ENCODE measurements at regions not wholly inside any gene's neighbourhood (a gene's known extent, or its start where the extent isn't known, plus 50 kb on each side); places are given as distances from the start of the nearest gene placed in this dataset.

- TF ChIP-seq POLR2A (IDR thresholded peaks at IDR 0.05; ENCODE audit: borderline replicate concordance, extremely low read depth, insufficient read depth, insufficient read length) (no peak), SRF (IDR thresholded peaks at IDR 0.05; ENCODE audit: low read depth) (no peak), FOSL1 (IDR thresholded peaks at IDR 0.05; ENCODE audit: low read depth) (no peak), ATF3 (IDR thresholded peaks at IDR 0.05) (no peak), ZBTB33 (IDR thresholded peaks at IDR 0.05; ENCODE audit: extremely low read depth, insufficient replicate concordance, low read length) (no peak), TCF7L2 (IDR thresholded peaks at IDR 0.05; ENCODE audit: borderline replicate concordance, extremely low read depth, insufficient read depth, insufficient read length) (no peak), ZFX (IDR thresholded peaks at IDR 0.05) (no peak), EZH2phosphoT487 (IDR thresholded peaks at IDR 0.05; ENCODE audit: borderline replicate concordance) (no peak), YY1 (IDR thresholded peaks at IDR 0.05; ENCODE audit: extremely low read depth, insufficient replicate concordance, low read depth, low read length) (no peak), CBX3 (IDR thresholded peaks at IDR 0.05; ENCODE audit: low read depth) (no peak), POLR2AphosphoS5 (IDR thresholded peaks at IDR 0.05; ENCODE audit: low read depth, low read length) (no peak), EZH2 (IDR thresholded peaks at IDR 0.05) (no peak), ELF1 (IDR thresholded peaks at IDR 0.05; ENCODE audit: borderline replicate concordance, low read depth) (no peak), ZNF274 (IDR thresholded peaks at IDR 0.05; ENCODE audit: low read depth, low read length) (no peak), CTCF (IDR thresholded peaks at IDR 0.05 in 2 of 3, conservative IDR thresholded peaks at IDR 0.05 in 1 of 3; ENCODE audit: borderline replicate concordance in 1 of 3, insufficient read depth in 1 of 3, low read depth in 2 of 3, low read length in 2 of 3) (no peak)
- no peak for DNase-seq (ENCODE audit: low read depth, low spot score)
- Histone ChIP-seq H3K27me3 (ENCODE audit: insufficient read depth, low read length) (no peaks in the 10 kb centered on the region), H3K4me1 (ENCODE audit: control insufficient read depth in 1 of 2, insufficient read depth in 2 of 2, low read length in 2 of 2) (peaks cover 0 to 6% of the 10 kb centered on the region in 2 experiments; a peak in 1 of 4 replicates), H3K9me3 (ENCODE audit: control insufficient read depth in 1 of 2, insufficient read depth in 1 of 2, low read depth in 1 of 2, low read length in 2 of 2) (no peaks in the 10 kb centered on the region), H3K9me2 (ENCODE audit: insufficient read depth) (no peaks in the 10 kb centered on the region), H3K36me3 (ENCODE audit: control insufficient read depth in 1 of 2, insufficient read depth in 2 of 2, low read length in 2 of 2) (no peaks in the 10 kb centered on the region), H3K27ac (ENCODE audit: low read depth, low read length) (no peak overlapping the region), H3K79me2 (ENCODE audit: insufficient read depth, low read length) (no peaks in the 10 kb centered on the region), H2AFZ (ENCODE audit: low read depth, low read length, poor library complexity, severe bottlenecking) (no peak overlapping the region), H4K20me1 (ENCODE audit: insufficient read depth) (no peaks in the 10 kb centered on the region), H3K4me2 (ENCODE audit: low read length) (no peak overlapping the region), H3K4me3 (replicated peaks in 1 of 2; ENCODE audit: low read depth in 1 of 2, low read length in 2 of 2) (no peak overlapping the region), H3K9ac (ENCODE audit: low read length) (no peak overlapping the region)
- intact Hi-C loops (cut with micrococcal nuclease), result no loop called here
- no peak for ATAC-seq
- no TSS peak for BruUV-seq (replicated peaks)
- ChIA-PET POLR2A (no interaction called here), RAD21 (ENCODE audit: low non-redundant PET in 1 of 2, low total read pairs in 2 of 2, uncharacterized antibody in 2 of 2, unreplicated experiment in 2 of 2) (no interaction called here), CTCF (no interaction called here)
Observed at GRCh38 chr4:100286636-100287035, 96.4 kb upstream of the DDIT4L start.
